AG04449 (cell line): ENCODE measurements at regions not wholly inside any gene's neighbourhood (a gene's known extent, or its start where the extent isn't known, plus 50 kb on each side); places are given as distances from the start of the nearest gene placed in this dataset.
"Not testable (repeated sequence)": the region's sequence is repeated elsewhere in the genome, so short reads cannot be mapped to it uniquely, and the experiment has no call there.

ENCODE experiments used
- CTCF ChIA-PET: fragments of 350-600 bp; formaldehyde crosslinking; extraction: SDS; loops from one replicate; lab custom pipeline; 2021; ENCODE audit warnings: antibody characterized with exemption; lab: Yijun Ruan, JAX
- POLR2A ChIA-PET: fragments of 400-600, 350-600 bp; formaldehyde crosslinking; extraction: SDS; loops from one replicate; lab custom pipeline; 2020; ENCODE audit warnings: antibody characterized with exemption, inconsistent platforms; lab: Yijun Ruan, JAX
- DNase-seq: peaks from one replicate; pipeline ENCODE4 v3.0.0-alpha.2; 2010; ENCODE audit warnings: low read depth, low spot score
- H3K4me3 ChIP-seq: 2 replicates; pipeline ENCODE4 v1.5.1; 2011; ENCODE audit warnings: low read depth, mild to moderate bottlenecking, control low read depth, low read length
- CTCF ChIP-seq: IDR thresholded peaks from one replicate; pipeline ENCODE4 v1.5.1; 2011; ENCODE audit warnings: mild to moderate bottlenecking, moderate library complexity, low read length, control low read depth, inconsistent platforms; ENCODE audit not compliant: insufficient read depth; ENCODE audit errors: missing control alignments

GRCh38 chr1:223023863-223024262 is 119.2 kb downstream of the TLR5 start:
- TF ChIP-seq CTCF = no peak
- no peak for DNase-seq
- ChIA-PET POLR2A (no interaction called here), CTCF (no interaction called here)
- H3K4me3 ChIP-seq = no peak overlapping the region

- CTCF ChIA-PET, H3K4me3 ChIP-seq, POLR2A ChIA-PET, DNase-seq: not testable (repeated sequence)
Observed at GRCh38 chr1:223024486-223024885, 118.6 kb downstream of the TLR5 start.

GRCh38 chr1:223025190-223025734 is 117.8 kb downstream of the TLR5 start:
- POLR2A ChIA-PET, DNase-seq, H3K4me3 ChIP-seq, CTCF ChIA-PET: not testable (repeated sequence)

- CTCF ChIA-PET, H3K4me3 ChIP-seq, POLR2A ChIA-PET: not testable (repeated sequence)
Observed at GRCh38 chr1:223026639-223027038, 116.4 kb downstream of the TLR5 start.

GRCh38 chr1:223029985-223030769 is 112.9 kb downstream of the TLR5 start:
- no peak for TF ChIP-seq CTCF
- ChIA-PET POLR2A (interaction anchor here (0.5 kb wide), 1 partner anchor 18 kb away, joined by 4 read pairs; no protein-coding TSS in a partner anchor), CTCF (interaction anchor here (1.4 kb wide), 1 partner anchor 60 kb away, joined by 4 read pairs; no protein-coding TSS in a partner anchor)
- no peak overlapping the region for H3K4me3 ChIP-seq
- DNase-seq = no peak

More at GRCh38 chr1:223026639-223027038, 116.4 kb downstream of the TLR5 start:
- DNase-seq = not testable (repeated sequence)

GRCh38 chr1:223030871-223031400 is 112.1 kb downstream of the TLR5 start:
- ChIA-PET CTCF (interaction anchor here (1.4 kb wide), 1 partner anchor 59 kb away, joined by 4 read pairs; no protein-coding TSS in a partner anchor), POLR2A (interaction anchor here (0.5 kb wide), 1 partner anchor 17 kb away, joined by 4 read pairs; no protein-coding TSS in a partner anchor)
- no peak for TF ChIP-seq CTCF
- no peak overlapping the region for H3K4me3 ChIP-seq
- DNase-seq = no peak

- no peak for DNase-seq
- no peak for TF ChIP-seq CTCF
- ChIA-PET CTCF (interaction anchor here (1.4 kb wide), 1 partner anchor 58 kb away, joined by 4 read pairs; no protein-coding TSS in a partner anchor), POLR2A (no interaction called here)
- no peak overlapping the region for H3K4me3 ChIP-seq
Observed at GRCh38 chr1:223031733-223032601, 111.1 kb downstream of the TLR5 start.
